GM18517 (cell line): ENCODE measurements at regions not wholly inside any gene's neighbourhood (a gene's known extent, or its start where the extent isn't known, plus 50 kb on each side); places are given as distances from the start of the nearest gene placed in this dataset.

Experiments
- ATAC-seq: cut with Tn5 transposase; IDR thresholded peaks from one replicate; pipeline ENCODE4 v1.9.1; 2021; ENCODE audit warnings: mild to moderate bottlenecking, moderate library complexity; ENCODE audit not compliant: unreplicated experiment

GRCh38 chr4:149927514-149927913 lies 111.9 kb upstream of the IQCM start:
- ATAC-seq: no peak

GRCh38 chr4:149928507-149928906 lies 112.9 kb upstream of the IQCM start:
- ATAC-seq: no peak

- ATAC-seq: no peak
These were observed 115.8 kb upstream of the IQCM start for GRCh38 chr4:149931431-149931830.

GRCh38 chr4:149932188-149932587 lies 116.5 kb upstream of the IQCM start:
- no peak for ATAC-seq

- ATAC-seq: no peak
These were observed 117.5 kb upstream of the IQCM start for GRCh38 chr4:149933120-149933519.

DNA sequence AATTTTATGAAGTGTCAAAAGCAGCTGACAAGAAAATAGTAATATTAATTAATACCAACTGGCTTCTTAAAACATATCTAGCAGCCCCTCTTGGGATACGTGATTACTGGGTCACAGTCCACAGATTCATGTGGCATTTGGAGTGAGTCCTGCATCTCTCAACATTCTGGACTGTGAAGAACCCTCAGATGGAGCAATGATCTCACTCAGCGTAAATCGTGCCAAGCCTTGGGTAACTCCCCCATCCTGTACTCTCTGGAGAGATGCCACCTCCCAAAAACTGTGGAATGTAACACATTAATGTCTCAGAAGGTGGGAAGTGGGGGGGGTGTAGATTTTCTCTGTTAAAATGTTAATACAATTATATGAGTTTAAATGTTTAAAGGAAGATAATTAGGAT lies 118.2 kb upstream of the IQCM start:
- no peak for ATAC-seq

DNA sequence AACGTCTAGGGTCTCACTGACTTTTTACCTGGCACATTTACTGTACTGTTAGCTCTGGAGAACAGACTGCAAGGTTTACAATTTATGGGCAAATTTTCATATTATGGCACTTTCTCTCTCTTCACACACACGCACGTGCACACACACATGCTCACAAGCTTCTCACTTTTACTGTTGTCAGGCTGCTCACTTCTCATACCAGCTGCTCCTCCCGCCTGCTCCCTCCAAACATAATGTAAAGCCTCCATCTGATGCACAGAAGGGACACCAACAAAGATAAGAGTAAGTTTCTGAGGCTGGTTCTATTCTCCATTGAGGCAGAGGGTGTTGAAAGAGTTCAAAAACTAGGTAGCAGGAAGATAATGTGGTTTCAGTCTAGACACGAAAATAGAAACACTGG lies 128.9 kb upstream of the DCLK2 start:
- no peak for ATAC-seq

DNA sequence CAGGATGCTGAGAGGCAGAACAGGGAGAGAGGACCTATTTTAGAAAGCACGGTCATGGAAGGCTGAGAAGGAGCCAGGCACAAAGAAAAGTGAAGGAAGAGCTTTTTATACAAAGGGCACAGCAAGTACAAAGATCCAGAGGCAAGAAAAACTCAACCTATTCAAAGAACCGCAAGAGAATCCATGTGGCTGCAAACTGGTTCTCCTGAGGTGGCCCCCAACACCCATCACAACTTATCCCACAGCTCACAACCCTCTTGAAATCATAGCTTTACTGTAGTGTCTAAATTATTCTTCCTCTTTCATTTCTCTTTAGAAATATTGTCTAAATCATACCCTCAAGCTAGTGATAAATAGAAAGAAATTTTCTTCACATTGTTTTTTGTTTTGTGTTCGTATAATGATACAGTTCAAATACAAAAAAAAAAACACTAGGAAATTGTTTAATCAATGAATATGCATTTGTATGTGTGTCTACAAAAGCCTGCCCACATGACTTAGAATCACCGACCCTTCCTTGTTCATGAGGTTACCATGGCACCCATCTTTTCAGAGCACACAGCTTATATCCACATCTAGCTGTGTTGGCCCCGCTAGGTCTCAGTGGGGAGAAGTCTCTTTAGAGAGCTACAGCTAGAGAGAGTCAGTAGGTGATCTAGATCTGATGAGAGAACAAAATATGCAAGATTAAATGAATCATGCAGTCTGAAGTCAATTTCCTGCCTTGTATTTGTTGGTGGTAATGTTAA lies 126.9 kb upstream of the DCLK2 start:
- no peak for ATAC-seq

- no peak for ATAC-seq
These were observed 126.1 kb upstream of the DCLK2 start for GRCh38 chr4:149952101-149952500.

- ATAC-seq: no peak
These were observed 125.5 kb upstream of the DCLK2 start for GRCh38 chr4:149952716-149953115.

DNA sequence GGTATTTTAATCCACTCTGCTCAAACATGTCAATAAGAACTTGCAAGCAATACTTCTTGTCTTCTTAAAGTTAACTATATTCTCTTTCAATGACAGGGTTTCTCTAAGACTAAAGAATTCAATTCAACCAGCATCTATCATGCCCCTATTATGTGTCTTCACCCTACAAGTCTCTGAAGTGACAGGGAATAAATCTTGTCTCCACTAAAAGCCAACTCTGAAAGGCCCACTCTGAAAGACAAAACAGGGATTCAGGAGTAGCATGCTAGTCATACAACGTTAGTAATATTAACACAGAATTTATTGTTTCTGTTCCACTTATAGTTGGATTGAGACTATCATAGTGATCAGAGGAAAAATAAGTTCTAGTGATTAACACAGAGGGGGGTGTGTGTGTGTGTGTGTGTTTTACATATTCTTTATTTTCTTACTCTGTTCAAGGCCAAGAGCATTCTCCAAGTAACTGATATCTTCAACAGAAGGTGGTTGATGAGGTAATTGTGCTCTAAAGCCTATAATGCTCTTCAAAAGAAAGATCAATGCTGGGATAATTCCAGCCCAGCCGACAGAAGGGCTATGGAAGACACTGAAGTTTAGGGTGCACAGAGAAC lies 122.4 kb upstream of the DCLK2 start:
- no peak for ATAC-seq

GRCh38 chr4:149956678-149957077 lies 121.6 kb upstream of the DCLK2 start:
- ATAC-seq: no peak

DNA sequence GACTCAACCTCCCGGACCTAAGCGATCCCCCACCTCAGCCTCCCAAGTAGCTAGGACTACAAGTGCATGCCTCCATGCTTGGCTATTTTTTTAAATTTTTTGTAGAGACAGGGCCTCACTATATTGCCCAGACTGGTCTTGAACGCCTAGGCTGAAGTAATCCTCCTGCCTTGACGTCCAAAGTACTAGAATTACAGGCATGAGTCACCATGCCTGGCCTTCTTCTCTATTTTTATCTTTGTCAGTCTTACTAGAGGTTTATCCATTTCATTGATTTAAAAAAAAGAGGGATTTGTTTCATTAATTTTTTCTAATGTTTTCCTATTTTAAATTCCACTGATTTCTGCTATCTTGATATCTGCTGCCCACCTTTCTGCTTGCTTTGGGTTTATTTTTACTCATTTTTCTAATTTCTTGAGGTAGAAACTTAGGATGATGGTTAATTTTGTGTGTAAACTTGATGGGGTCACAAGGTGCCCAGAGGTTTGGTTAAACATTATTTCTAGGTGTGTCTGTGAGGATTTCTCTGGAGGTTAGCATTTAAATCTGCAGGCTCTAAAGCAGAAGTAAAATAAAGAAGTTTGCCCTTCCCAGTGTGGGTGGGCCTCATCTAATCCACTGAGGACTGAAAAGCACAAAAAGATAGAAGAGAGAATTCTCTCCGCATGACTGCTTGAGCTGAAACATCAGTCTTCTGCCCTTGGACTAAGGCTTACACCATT lies 116.2 kb upstream of the DCLK2 start:
- ATAC-seq: no peak

- no peak for ATAC-seq
These were observed 114.0 kb upstream of the DCLK2 start for GRCh38 chr4:149964001-149964796.

DNA sequence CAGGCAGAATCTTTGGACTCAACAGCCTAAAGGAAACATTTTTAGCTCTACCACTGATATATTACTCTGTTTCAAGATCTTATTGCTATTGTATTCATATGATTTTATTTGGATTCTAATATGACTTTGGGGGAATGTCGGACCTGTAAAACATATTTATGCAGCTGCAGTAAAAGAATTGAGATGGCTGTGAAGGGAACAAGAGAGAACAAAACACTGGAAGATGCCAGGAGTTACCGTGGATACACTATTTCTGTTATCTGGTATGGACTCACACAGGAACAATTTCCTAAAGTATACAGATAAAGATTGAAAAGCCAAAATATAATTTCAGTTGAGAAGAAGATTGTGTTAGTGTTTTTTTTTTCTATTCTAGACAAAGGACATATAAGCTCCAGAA lies 113.0 kb upstream of the DCLK2 start:
- no peak for ATAC-seq

DNA sequence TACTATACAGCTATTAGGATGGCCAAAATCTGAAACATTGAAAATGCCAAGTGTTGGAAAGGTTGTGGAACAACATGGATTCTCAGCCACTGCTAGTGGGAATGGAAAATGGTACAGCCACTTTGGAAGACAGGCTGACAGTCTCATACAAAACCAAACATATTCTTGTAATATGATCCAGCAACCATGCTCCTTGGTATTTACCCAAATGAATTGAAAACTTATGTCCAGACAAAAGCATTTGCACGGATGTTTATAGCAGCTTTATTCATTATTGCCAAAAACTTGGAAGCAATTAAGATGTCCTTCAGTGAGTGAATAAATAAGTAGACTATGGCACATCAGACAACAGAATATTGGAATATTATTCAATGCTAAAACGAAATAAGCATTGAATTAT lies 105.8 kb upstream of the DCLK2 start:
- no peak for ATAC-seq

DNA sequence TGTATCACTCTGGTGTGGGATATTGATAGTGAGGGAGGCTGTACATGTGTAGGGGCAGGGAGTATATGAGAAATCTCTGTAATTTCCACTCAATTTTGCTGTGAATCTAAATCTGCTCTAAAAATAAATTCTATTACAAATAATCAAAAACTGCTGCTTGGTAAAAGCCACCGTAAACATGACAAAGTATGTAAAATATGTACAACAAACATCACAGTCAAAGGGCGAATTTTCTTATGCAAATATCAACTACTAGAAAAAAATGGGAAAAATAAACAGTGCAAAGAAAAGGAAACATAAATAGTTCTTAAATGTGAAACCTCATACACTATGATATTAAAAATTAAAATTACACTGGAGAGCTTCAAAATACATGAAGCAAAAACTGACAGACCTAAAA lies 105.1 kb upstream of the DCLK2 start:
- ATAC-seq: no peak

- no peak for ATAC-seq
These were observed 103.1 kb upstream of the DCLK2 start for GRCh38 chr4:149975172-149975571.

DNA sequence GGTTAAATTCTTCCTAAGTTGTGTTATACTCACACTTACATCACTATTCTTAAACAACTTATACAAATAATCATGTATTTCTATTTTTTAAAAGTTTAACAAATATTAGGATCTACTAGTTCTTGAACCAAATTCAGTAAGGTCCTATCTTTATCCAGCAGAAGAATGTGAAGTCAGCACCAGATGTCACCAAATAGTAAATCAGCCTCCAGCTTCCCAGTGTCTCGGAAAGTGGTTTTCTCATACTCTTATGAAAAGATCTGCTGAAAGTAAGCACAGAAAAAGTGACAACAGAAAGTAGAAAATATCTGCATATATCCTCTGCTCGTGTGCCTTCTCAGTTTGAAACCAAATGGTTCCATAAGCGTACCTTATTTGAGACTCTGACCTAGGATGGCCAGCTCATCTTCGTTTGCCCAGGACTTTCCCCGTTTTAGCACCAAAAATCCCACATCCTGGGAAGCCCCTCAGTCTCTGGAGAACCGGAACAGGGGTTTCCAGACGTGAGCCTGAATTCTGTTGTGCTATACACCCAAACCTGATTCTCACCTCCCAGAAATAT lies 98.0 kb upstream of the DCLK2 start:
- ATAC-seq: no peak

DNA sequence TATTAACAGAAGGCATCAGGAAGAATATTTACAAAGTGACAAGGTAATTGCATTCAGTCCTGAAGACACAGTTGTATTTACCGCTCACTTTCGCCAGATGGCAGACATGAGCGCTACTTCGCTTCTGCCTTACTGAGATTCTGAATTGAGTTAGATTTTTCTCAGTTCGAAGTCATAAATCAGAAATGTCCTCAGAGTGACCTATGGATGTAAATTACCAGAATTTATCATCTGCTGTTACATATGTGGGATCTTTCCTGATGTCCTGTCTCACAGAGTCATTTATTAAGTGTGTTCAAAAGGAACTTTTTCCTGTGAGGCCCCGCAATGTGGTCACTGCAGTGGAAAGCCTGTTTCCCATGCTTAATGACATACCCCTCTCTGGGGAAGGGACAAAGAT lies 97.3 kb upstream of the DCLK2 start:
- peak; percentile 89 for ATAC-seq

DNA sequence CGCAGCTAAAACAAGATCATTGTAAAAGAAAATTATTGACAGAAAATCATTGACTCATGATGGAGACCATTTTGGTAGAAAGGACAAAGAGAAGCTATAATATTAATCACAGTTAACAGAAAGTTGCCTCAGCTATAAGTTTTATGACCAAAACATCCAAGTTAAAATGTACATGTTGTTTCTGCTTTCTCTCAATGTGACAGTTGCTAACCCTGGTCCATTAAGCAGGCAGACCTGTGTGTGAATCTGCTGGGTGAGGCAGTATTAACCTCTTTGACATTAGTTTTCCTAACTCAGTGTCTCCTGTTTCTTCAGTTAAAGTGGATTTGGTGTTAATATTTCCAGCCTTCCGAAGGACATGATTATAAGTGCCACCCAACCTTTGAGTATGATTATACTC lies 94.8 kb upstream of the DCLK2 start:
- no peak for ATAC-seq
